A549 (cell line): ENCODE measurements at regions not wholly inside any gene's neighbourhood (a gene's known extent, or its start where the extent isn't known, plus 50 kb on each side); places are given as distances from the start of the nearest gene placed in this dataset.
"Not testable (repeated sequence)": the region's sequence is repeated elsewhere in the genome, so short reads cannot be mapped to it uniquely, and the experiment has no call there.

Experiments
- ATAC-seq, 2 experiments: fragments of 200-7000 bp in 1 of 2; fragments of >200 bp in 1 of 2; cut with Nextera tagmentation in 1 of 2; cut with Tn5 transposase in 1 of 2; 3 replicates each; pipeline versions ENCODE4 v1.8.0 to v1.9.1; 2018 to 2020; ENCODE audit warnings: mild to moderate bottlenecking in 1 of 2, moderate library complexity in 1 of 2
- CTCF ChIA-PET: fragments of 300-600 bp; sonication (Branson Sonifier 250); formaldehyde crosslinking; extraction: SDS; loops from one replicate; lab custom pipeline; 2021; ENCODE audit warnings: antibody characterized with exemption, inconsistent platforms; lab: Yijun Ruan, JAX
- POLR2A ChIA-PET: fragments of 350-600 bp; formaldehyde crosslinking; extraction: SDS; loops from one replicate; lab custom pipeline; 2021; ENCODE audit warnings: antibody characterized with exemption, inconsistent platforms; lab: Yijun Ruan, JAX
- DNase-seq, 2 experiments: peaks; one replicate each; pipeline versions ENCODE4 v3.0.0 to v3.0.0-alpha.2; 2011 to 2016; ENCODE audit warnings: low read depth in 1 of 2, low spot score in 1 of 2
- FAIRE-seq: peaks from 2 replicates; lab custom pipeline; 2011; peaks lifted over from hg19 to GRCh38; lab: Jason Lieb, UNC
- H3K27ac ChIP-seq, 2 experiments: fragments of >200 bp; sonication (Bioruptor Twin); formaldehyde crosslinking; 3 replicates each; pipeline ENCODE4 v1.5.1; 2016 to 2017
- H3K4me1 ChIP-seq: fragments of >200 bp; sonication (Bioruptor Twin); formaldehyde crosslinking; 3 replicates; pipeline ENCODE4 v1.6.1; 2016
- H3K4me2 ChIP-seq: fragments of >200 bp; sonication (Bioruptor Twin); formaldehyde crosslinking; 3 replicates; pipeline ENCODE4 v1.6.1; 2016
- H3K4me3 ChIP-seq: fragments of >200 bp; sonication (Bioruptor Twin); formaldehyde crosslinking; 3 replicates; pipeline ENCODE4 v1.5.1; 2016
- H3K9me3 ChIP-seq: fragments of >200 bp; sonication (Bioruptor Twin); formaldehyde crosslinking; 3 replicates; pipeline ENCODE4 v1.6.1; 2016
- CBX8 ChIP-seq: fragments of 200-600 bp; sonication (generic); IDR thresholded peaks from 2 replicates; pipeline ENCODE4 v1.6.1; 2016
- CHD4 ChIP-seq: fragments of 200-600 bp; sonication (generic); IDR thresholded peaks from 2 replicates; pipeline ENCODE4 v1.6.1; 2016; ENCODE audit warnings: antibody characterized with exemption, mild to moderate bottlenecking, borderline replicate concordance
- EP300 ChIP-seq, 2 experiments: fragments of >200 bp; sonication (Bioruptor Twin); formaldehyde crosslinking; IDR thresholded peaks; 2 replicates in 1 of 2; 3 replicates in 1 of 2; pipeline ENCODE4 v1.6.1; 2016 to 2017
- ESRRA ChIP-seq: fragments of 150-350 bp; IDR thresholded peaks from 2 replicates; pipeline ENCODE4 v1.6.1; 2014; ENCODE audit warnings: mild to moderate bottlenecking, low read length, borderline replicate concordance
- FOXS1 ChIP-seq: fragments of 250-450 bp; sonication (Bioruptor Pico); IDR thresholded peaks from 2 replicates; pipeline ENCODE4 v1.5.0; 2020; ENCODE audit warnings: mild to moderate bottlenecking, moderate library complexity
- GATA3 ChIP-seq: IDR thresholded peaks from 2 replicates; pipeline ENCODE4 v1.6.1; 2012; ENCODE audit warnings: borderline replicate concordance
- HMGXB4 ChIP-seq: fragments of 250-450 bp; sonication (Bioruptor Pico); IDR thresholded peaks from 2 replicates; pipeline ENCODE4 v1.5.0; 2021; ENCODE audit warnings: mild to moderate bottlenecking, moderate library complexity, borderline replicate concordance
- HOXB13 ChIP-seq: fragments of 250-450 bp; sonication (Bioruptor Pico); IDR thresholded peaks from 2 replicates; pipeline ENCODE4 v1.5.0; 2020; ENCODE audit warnings: low read depth, mild to moderate bottlenecking, moderate library complexity
- HOXB5 ChIP-seq: fragments of 250-450 bp; sonication (Bioruptor Pico); IDR thresholded peaks from 2 replicates; pipeline ENCODE4 v1.5.0; 2020; ENCODE audit warnings: mild to moderate bottlenecking, moderate library complexity
- JUN ChIP-seq, 2 experiments: fragments of >200 bp; sonication (Bioruptor Twin); formaldehyde crosslinking; IDR thresholded peaks; 2 replicates in 1 of 2; 3 replicates in 1 of 2; pipeline ENCODE4 v1.6.1; 2016 to 2017
- MAZ ChIP-seq: fragments of 150-350 bp; IDR thresholded peaks from 2 replicates; pipeline ENCODE4 v1.6.1; 2014; ENCODE audit warnings: antibody characterized with exemption, low read depth, low read length, borderline replicate concordance
- NFE2L2 ChIP-seq: fragments of 150-350 bp; conservative IDR thresholded peaks from 2 replicates; pipeline ENCODE4 v1.6.1; 2014; ENCODE audit warnings: low read length
- NPAS2 ChIP-seq: fragments of 250-450 bp; sonication (Bioruptor Pico); IDR thresholded peaks from 2 replicates; pipeline ENCODE4 v1.8.0; 2022; ENCODE audit warnings: mild to moderate bottlenecking, moderate library complexity, borderline replicate concordance
- PBX3 ChIP-seq: IDR thresholded peaks from 2 replicates; pipeline ENCODE4 v1.6.1; 2012
- TP53 ChIP-seq: fragments of 250-450 bp; sonication (Bioruptor Pico); IDR thresholded peaks from 2 replicates; pipeline ENCODE4 v1.5.0; 2021; ENCODE audit warnings: mild to moderate bottlenecking, moderate library complexity
- ZSCAN20 ChIP-seq: fragments of 250-450 bp; sonication (Bioruptor Pico); IDR thresholded peaks from 2 replicates; pipeline ENCODE4 v1.8.0; 2022; ENCODE audit warnings: mild to moderate bottlenecking, moderate library complexity
- WGBS: methylation state at CpG from one replicate; pipeline ENCODE4 v1.1.6; 2017; ENCODE audit errors: missing lambda C conversion rate; 5-methylcytosine and 5-hydroxymethylcytosine counted together

GRCh38 chr5:167855818-167856217 lies 435.6 kb upstream of the WWC1 start:
- WGBS, result 1% methylated on average over 3 of the region's 3 CpGs
- no peak for FAIRE-seq
- no peak for DNase-seq
- no peak overlapping the region for H3K27ac ChIP-seq
- ChIA-PET CTCF (no interaction called here), POLR2A (no interaction called here)
- no peaks in the 10 kb centered on the region for H3K9me3 ChIP-seq
- ATAC-seq, result no peak
- no peaks in the 10 kb centered on the region for H3K4me1 ChIP-seq
- H3K4me2 ChIP-seq, result no peak overlapping the region
- TF ChIP-seq HOXB5 (no peak), NFE2L2 (no peak), GATA3 (no peak)
- H3K4me3 ChIP-seq, result no peak overlapping the region

- FAIRE-seq, result no peak
- CTCF ChIA-PET, result interaction anchor here (1.0 kb wide), 1 partner anchor 134 kb away, joined by 3 read pairs; no protein-coding TSS in a partner anchor
Measured at GRCh38 chr5:167857321-167857720, 434.1 kb upstream of the WWC1 start.

GRCh38 chr5:167858186-167858855 lies 433.1 kb upstream of the WWC1 start:
- FAIRE-seq, H3K27ac ChIP-seq, H3K4me3 ChIP-seq, CTCF ChIA-PET, POLR2A ChIA-PET, H3K4me2 ChIP-seq, DNase-seq, H3K9me3 ChIP-seq, H3K4me1 ChIP-seq, ATAC-seq: not testable (repeated sequence)
- 93% methylated on average over 29 of the region's 50 CpGs for WGBS

More at GRCh38 chr5:167857321-167857720, 434.1 kb upstream of the WWC1 start:
- POLR2A ChIA-PET, result no interaction called here
- no peak for DNase-seq
- WGBS, result 2% methylated on average over 3 of the region's 3 CpGs
- Histone ChIP-seq H3K27ac (no peak overlapping the region), H3K4me1 (no peaks in the 10 kb centered on the region), H3K9me3 (no peaks in the 10 kb centered on the region), H3K4me2 (no peak overlapping the region), H3K4me3 (no peak overlapping the region)
- no peak for TF ChIP-seq JUN (IDR thresholded peaks at IDR 0.05)
- TF ChIP-seq CHD4, result no peak
- no peak for TF ChIP-seq ESRRA
- no peak for TF ChIP-seq NPAS2 (CRISPR knock-in tag)
- TF ChIP-seq PBX3, result no peak
- no peak for TF ChIP-seq TP53 (CRISPR knock-in tag)
- TF ChIP-seq CBX8, result no peak
- TF ChIP-seq EP300 (IDR thresholded peaks at IDR 0.05), result no peak
- TF ChIP-seq HOXB13 (CRISPR knock-in tag), result no peak
- TF ChIP-seq MAZ, result no peak
- TF ChIP-seq HMGXB4 (CRISPR knock-in tag), result no peak
- no peak for TF ChIP-seq ZSCAN20 (CRISPR knock-in tag)
- no peak for TF ChIP-seq FOXS1 (CRISPR knock-in tag)
- ATAC-seq, result no peak; a peak in 1 of 6 replicates
